ENCODE measurements at regions not wholly inside any gene's neighbourhood (a gene's known extent, or its start where the extent isn't known, plus 50 kb on each side); places are given as distances from the start of the nearest gene placed in this dataset.
"Not testable (repeated sequence)": the region's sequence is repeated elsewhere in the genome, so short reads cannot be mapped to it uniquely, and the experiment has no call there.

- DNase-seq (ENCODE audit: extremely low read depth, low read depth, low spot score), result no peak
These were observed 1325.9 kb upstream of the B3GALT2 start for GRCh38 chr1:194512345-194512744.

DNA sequence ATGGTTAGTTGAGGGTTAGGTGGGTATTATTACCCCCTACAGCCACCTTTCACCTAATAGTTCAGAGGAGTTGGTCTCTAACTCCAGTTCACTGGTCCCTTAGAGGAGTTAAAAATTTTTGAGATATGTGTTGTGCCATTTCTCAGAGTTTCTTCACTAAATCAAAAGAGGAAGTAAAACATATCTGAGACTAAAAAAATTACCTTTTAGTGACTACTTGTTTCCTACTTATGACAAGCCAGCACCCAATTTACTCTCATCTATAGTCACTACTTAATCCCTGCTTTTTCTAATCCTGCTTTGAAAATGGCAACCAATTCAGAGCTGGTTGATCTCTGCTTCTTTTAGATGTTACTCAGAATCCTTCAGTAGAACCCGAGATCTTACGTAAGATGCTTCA, 1316.8 kb upstream of the B3GALT2 start:
- DNase-seq (ENCODE audit: extremely low read depth, low read depth, low spot score), result no peak

DNA sequence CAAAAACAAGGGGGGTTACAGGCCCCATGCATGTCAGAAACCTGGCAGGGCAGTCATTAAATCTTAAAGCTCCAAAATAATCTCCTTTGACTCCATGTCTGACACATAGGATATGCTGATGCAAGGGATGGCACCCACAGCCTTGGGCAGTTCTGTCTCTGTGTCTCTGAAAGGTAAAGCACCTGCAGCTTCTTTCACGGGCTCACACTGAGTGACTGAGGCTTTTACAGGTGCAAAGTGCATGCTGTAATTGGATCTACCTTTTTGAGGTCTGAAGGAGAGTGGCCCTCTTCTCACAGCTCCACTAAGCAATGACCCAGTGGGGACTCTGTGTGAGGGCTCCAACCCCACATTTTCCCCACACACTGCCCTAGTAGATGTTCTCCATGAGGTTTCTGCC, 1309.0 kb upstream of the B3GALT2 start:
- DNase-seq (ENCODE audit: extremely low read depth, low read depth, low spot score), result no peak

- DNase-seq (ENCODE audit: extremely low read depth, low read depth, low spot score), result no peak
These were observed 1300.8 kb upstream of the B3GALT2 start for GRCh38 chr1:194487172-194487571.

DNA sequence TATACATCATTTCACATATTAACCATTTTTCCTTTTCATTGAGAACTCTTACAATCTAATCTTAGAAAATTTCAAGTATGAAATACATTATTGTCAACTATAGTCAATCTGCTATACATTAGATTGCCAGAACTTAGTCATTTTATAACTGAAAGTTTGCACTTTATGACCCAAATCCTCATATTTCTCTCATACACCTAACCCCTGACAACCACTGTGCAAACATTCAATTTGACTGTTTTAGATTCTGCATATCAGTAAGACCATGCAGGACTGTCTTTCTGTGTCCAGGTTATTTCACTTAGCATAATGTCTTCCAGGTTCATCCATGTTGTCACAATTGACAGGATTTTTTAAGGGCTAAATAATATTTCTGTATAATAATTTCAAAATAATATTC, 1299.0 kb upstream of the B3GALT2 start:
- no peak for DNase-seq (ENCODE audit: extremely low read depth, low read depth, low spot score)

GRCh38 chr1:194478731-194479130, 1292.3 kb upstream of the B3GALT2 start:
- no peak for DNase-seq (ENCODE audit: extremely low read depth, low read depth, low spot score)

DNA sequence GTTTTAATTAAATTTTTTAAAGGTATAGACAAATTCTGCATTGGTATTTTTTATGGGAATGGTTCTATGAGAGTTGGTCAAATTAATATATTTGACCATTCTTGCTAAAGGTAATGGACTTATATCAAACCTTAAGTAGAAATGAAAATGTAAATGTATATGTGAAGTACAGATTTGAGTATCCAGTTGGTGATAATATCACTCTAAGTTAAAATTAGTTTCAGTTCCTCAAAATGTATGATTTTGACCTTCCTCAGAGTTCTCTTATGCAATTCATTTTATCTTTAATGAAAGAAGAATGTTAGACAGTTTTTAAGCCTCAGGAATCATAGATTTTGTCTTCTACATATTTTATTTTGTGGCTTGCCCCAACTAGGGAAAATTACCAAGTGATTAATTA, 1291.5 kb upstream of the B3GALT2 start:
- no peak for DNase-seq (ENCODE audit: extremely low read depth, low read depth, low spot score)

DNA sequence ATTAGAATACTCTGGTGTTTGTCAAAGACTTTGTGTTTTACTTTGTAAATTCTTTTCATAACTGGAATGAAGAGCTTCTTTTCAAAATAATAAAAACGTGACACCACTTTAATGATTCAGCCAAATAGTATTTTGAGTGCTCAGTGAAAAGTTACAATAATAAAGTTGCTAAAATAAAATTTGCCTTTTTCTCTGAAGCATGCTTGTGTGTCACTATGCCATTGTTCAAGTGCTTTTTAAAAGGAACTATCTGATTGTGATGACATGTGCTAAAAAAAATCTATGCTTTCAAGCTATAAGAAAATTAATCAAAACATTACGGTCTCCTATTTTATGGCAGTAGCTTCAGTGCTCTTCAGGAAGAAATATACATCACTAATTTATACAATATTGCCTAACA, 1290.5 kb upstream of the B3GALT2 start:
- DNase-seq (ENCODE audit: extremely low read depth, low read depth, low spot score), result no peak

GRCh38 chr1:194476351-194476750, 1289.9 kb upstream of the B3GALT2 start:
- no peak for DNase-seq (ENCODE audit: extremely low read depth, low read depth, low spot score)

DNA sequence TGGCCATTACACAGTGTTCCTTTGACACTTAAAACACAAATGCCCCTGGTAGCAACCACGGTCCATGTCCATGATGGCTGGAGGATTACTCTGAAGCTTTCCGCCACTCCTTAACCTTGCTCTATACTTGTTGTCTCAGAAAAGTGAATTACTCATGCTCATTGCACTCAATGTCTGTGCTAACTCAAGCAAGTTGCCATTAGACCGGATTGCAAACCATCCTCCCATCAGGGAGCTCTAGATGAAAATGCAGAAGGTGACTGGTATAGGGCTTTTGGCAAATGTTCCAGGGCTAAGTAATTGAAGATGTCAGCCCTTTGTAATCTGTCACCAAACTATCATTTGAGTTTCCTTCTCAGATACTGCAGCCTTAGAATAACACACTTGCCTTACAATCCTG, 1288.3 kb upstream of the B3GALT2 start:
- DNase-seq (ENCODE audit: extremely low read depth, low read depth, low spot score), result no peak

DNA sequence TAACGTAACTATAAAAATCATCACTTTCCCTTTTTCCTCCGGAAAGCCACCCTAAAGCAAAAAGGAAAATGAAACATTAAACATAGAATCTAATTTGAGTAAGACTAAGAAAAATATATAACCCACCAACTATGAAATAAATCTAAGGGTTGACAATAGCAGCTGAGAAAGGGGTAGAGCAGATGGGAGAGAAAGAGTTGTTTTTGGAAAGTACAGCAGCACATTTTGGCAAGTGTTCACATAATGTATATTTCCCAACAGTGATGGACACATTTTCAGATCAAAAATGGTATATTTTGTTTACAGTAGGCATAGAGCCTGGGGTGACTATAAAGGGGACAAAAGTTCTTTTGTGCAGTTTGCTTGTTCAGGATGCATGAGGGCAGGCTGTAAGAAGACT, 1287.4 kb upstream of the B3GALT2 start:
- DNase-seq (ENCODE audit: extremely low read depth, low read depth, low spot score), result no peak

DNA sequence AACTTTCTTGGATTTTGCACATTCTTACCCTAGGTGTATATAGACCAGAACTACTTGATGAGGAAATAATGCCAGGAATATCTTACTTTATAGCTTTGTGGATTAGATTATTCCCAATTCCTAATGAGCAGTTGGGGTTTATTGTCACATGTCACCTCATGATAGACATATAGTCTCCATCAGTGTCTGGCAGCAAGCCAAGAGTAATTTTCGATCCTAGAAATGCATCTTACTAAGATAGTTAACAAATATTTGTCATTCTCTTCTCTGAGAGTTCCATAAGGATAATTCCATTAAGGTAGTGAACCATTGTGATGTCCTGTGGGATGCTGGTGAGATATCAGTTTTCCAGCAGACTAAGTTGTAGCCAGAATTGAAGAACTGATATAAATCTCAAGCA, 1282.9 kb upstream of the B3GALT2 start:
- no peak for DNase-seq (ENCODE audit: extremely low read depth, low read depth, low spot score)

DNA sequence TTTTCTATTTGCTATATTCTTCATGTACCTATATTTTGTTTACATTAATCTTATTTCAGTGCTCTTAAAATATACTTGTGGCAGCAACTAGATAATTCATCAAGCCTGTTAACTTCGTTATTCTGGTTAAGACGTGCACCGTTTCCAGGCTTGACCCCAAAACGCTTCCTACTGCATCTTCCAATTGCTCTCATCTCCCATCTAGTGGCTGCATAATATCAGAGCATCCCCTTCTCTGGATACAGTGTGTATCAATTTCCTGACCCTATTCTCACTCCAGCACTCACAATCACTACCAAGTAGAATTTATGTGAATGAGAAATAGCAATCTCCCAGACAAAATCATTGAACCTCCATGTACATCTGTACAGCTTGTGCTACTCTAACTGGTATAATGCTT, 1280.3 kb upstream of the B3GALT2 start:
- DNase-seq (ENCODE audit: extremely low read depth, low read depth, low spot score), result no peak

DNA sequence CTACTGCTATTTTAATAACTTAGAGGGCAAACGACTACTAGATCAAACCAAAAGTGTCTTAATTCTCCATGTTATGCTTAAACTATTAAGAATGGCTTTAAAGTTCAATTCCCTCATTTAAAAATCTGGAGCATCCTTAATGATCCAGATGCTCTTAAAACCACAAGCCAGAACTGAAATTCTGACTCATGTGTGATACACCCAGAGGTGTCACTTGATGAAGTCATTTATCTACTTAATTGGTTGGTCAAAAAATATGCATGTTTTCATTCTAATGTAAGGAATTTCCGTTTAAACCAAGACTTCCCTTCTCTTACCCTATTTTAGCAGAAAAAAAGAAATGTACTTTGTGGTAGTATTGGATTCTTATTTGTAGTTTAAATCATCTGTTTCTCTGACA, 1261.2 kb upstream of the B3GALT2 start:
- no peak for DNase-seq (ENCODE audit: extremely low read depth, low read depth, low spot score)

- no peak for DNase-seq (ENCODE audit: extremely low read depth, low read depth, low spot score)
These were observed 1258.8 kb upstream of the B3GALT2 start for GRCh38 chr1:194445244-194445643.

GRCh38 chr1:194442901-194443575, 1256.6 kb upstream of the B3GALT2 start:
- DNase-seq (ENCODE audit: extremely low read depth, low read depth, low spot score), result no peak

DNA sequence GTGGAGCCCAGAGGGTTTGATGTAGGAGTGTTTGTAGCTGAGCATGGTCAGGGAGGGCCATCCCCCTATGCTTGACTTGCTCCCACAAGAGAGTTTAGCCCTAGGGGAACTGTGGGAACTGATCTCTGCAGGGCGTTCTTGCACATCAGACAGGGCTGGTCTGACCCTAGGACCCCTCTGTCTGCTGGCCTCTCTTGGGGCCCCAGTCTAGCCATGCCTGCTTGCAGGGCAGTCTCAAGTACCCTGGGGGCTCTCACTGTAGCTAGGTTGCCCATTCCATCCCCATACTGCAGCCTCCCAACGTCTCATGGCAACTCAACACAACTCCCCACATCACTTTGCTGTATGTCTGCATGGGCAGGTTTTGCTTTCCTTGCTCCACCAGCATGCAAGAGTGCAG, 1250.7 kb upstream of the B3GALT2 start:
- DNase-seq (ENCODE audit: extremely low read depth, low read depth, low spot score), result no peak

- DNase-seq (ENCODE audit: extremely low read depth, low read depth, low spot score), result no peak
These were observed 1244.7 kb upstream of the B3GALT2 start for GRCh38 chr1:194431121-194431520.

DNA sequence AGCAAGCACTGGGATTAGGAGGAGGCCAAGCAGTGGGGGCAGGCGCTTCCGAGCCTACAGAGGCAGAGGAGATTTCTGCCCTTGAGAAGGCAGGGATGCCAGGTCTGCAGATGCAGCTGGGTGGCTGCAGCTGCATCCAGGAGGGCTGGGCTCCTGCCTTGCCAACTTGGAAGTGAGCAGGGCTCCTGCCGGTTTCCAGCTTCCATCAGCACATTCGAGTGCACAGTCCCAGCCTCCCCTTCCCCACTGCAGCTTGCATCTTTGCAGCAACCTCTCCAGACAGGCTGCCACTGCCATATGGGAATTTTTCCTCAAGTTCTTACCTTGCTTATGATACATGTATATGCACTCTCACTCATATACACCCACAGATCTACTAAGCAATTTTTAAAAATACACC, 1234.3 kb upstream of the B3GALT2 start:
- DNase-seq (ENCODE audit: extremely low read depth, low read depth, low spot score), result no peak

DNA sequence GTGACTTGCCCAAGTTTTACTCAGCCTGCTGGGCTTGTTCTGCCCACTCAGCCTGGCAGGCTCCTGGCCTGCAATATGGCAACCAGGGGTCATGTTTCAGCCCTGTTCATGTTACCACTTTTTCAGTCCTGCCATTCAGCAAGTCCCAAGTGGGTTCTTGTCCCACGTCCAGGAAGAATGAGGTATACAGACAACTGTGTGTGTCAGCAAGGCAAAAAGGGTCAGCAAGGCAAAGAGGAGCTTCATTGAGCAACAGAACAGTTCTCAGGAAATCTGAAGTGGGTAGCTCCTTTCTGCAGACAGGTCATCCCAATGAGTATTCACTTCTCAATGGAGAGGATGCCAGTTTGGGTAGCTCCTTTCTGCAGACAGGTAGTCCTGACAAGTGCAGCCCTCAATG, 1233.3 kb upstream of the B3GALT2 start:
- no peak for DNase-seq (ENCODE audit: extremely low read depth, low read depth, low spot score)

GRCh38 chr1:194410756-194411155, 1224.3 kb upstream of the B3GALT2 start:
- DNase-seq (ENCODE audit: extremely low read depth, low read depth, low spot score), result no peak

- DNase-seq (ENCODE audit: extremely low read depth, low read depth, low spot score), result not testable (repeated sequence)
These were observed 1220.8 kb upstream of the B3GALT2 start for GRCh38 chr1:194407238-194407637.

- DNase-seq (ENCODE audit: extremely low read depth, low read depth, low spot score), result no peak
These were observed 1208.3 kb upstream of the B3GALT2 start for GRCh38 chr1:194394676-194395075.

Data from glomerular endothelial cell (primary cell).